T-helper 2 cell treated with Interferon-gamma antibody and Interleukin-4, amounts not matched to agents 5 μg/mL and 100 μg/mL, for 36 hours (primary cell): ENCODE measurements at regions not wholly inside any gene's neighbourhood (a gene's known extent, or its start where the extent isn't known, plus 50 kb on each side); places are given as distances from the start of the nearest gene placed in this dataset.

ENCODE experiments used
- DNase-seq: peaks from one replicate; pipeline ENCODE4 v3.0.0; 2021; ENCODE audit warnings: low spot score
- H3K27ac Mint-ChIP-seq: one replicate; pipeline ENCODE4 v1.8.0; 2021; ENCODE audit warnings: mild to moderate bottlenecking, mixed read lengths
- H3K27me3 Mint-ChIP-seq: one replicate; pipeline ENCODE4 v1.8.0; 2021; ENCODE audit warnings: low read depth, mixed read lengths
- H3K36me3 Mint-ChIP-seq: one replicate; pipeline ENCODE4 v1.8.0; 2021; ENCODE audit warnings: low read depth, mixed read lengths
- H3K4me1 Mint-ChIP-seq: one replicate; pipeline ENCODE4 v1.8.0; 2021; ENCODE audit warnings: low read depth, mixed read lengths
- H3K4me3 Mint-ChIP-seq: one replicate; pipeline ENCODE4 v1.8.0; 2022; ENCODE audit warnings: mild to moderate bottlenecking, moderate library complexity, mixed read lengths
- H3K9me3 Mint-ChIP-seq: one replicate; pipeline ENCODE4 v1.8.0; 2021; ENCODE audit warnings: mixed read lengths

- peaks cover 8% of the 10 kb centered on the region for H3K9me3 Mint-ChIP-seq
- H3K27ac Mint-ChIP-seq: no peak overlapping the region
- no peaks in the 10 kb centered on the region for H3K27me3 Mint-ChIP-seq
- DNase-seq: no peak
- H3K4me3 Mint-ChIP-seq: no peak overlapping the region
- H3K4me1 Mint-ChIP-seq: no peaks in the 10 kb centered on the region
- H3K36me3 Mint-ChIP-seq: no peaks in the 10 kb centered on the region
These were observed 313.3 kb downstream of the LIG4 start for GRCh38 chr13:107901996-107902562.

- Mint-ChIP-seq H3K27me3 (no peaks in the 10 kb centered on the region), H3K27ac (no peak overlapping the region), H3K9me3 (peaks cover 8% of the 10 kb centered on the region), H3K36me3 (no peaks in the 10 kb centered on the region), H3K4me3 (no peak overlapping the region), H3K4me1 (no peaks in the 10 kb centered on the region)
- no peak for DNase-seq
These were observed 314.1 kb downstream of the LIG4 start for GRCh38 chr13:107901230-107901629.

- Mint-ChIP-seq H3K4me3 (no peak overlapping the region), H3K36me3 (no peaks in the 10 kb centered on the region), H3K4me1 (no peaks in the 10 kb centered on the region), H3K27ac (no peak overlapping the region), H3K27me3 (no peaks in the 10 kb centered on the region), H3K9me3 (peaks cover 8% of the 10 kb centered on the region)
- no peak for DNase-seq
These were observed 314.6 kb downstream of the LIG4 start for GRCh38 chr13:107900775-107901174.

GRCh38 chr13:107886118-107886517 is 329.2 kb downstream of the LIG4 start:
- no peaks in the 10 kb centered on the region for H3K4me1 Mint-ChIP-seq
- no peak for DNase-seq
- H3K4me3 Mint-ChIP-seq: no peak overlapping the region
- no peaks in the 10 kb centered on the region for H3K36me3 Mint-ChIP-seq
- H3K9me3 Mint-ChIP-seq: peaks cover 8% of the 10 kb centered on the region
- no peak overlapping the region for H3K27ac Mint-ChIP-seq
- H3K27me3 Mint-ChIP-seq: no peaks in the 10 kb centered on the region

GRCh38 chr13:107884564-107884963 is 330.8 kb downstream of the LIG4 start:
- Mint-ChIP-seq H3K9me3 (peaks cover 8% of the 10 kb centered on the region), H3K4me3 (no peak overlapping the region), H3K27ac (no peak overlapping the region), H3K36me3 (no peaks in the 10 kb centered on the region), H3K4me1 (no peaks in the 10 kb centered on the region), H3K27me3 (no peaks in the 10 kb centered on the region)
- DNase-seq: no peak

DNA sequence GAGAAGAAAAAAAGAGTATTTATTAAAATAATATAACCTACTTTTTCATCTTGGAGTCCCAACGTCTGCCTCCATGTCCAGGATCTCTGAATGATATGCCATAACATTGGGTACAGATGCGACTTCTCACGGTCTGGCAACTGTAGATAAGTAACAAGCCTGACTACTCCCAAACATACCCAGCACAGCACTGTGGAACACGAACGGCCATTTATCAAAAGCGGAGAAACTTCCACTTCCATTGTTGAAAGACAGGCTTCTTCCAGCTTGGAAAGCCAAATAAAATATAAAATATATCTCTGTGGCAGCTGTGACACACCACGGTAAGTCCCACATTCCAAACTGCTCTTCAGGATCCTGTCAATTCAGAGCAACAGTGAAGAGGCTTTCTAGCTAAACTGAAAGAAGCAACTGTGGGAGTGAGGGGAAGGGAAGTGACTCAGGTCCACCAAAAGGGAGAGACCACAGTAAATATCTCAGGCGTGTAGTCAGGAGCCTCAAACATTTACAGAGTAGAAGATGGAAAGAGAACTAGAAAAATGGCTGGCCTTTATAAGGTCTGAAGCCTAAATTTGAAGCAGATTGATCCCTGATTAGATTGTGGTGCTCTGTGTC is 331.7 kb downstream of the LIG4 start:
- Mint-ChIP-seq H3K27me3 (no peaks in the 10 kb centered on the region), H3K9me3 (peaks cover 8% of the 10 kb centered on the region), H3K36me3 (no peaks in the 10 kb centered on the region), H3K4me3 (no peak overlapping the region), H3K4me1 (no peaks in the 10 kb centered on the region), H3K27ac (no peak overlapping the region)
- no peak for DNase-seq

- Mint-ChIP-seq H3K36me3 (no peaks in the 10 kb centered on the region), H3K4me1 (no peaks in the 10 kb centered on the region), H3K27ac (no peak overlapping the region), H3K27me3 (no peaks in the 10 kb centered on the region), H3K9me3 (peaks cover 8% of the 10 kb centered on the region), H3K4me3 (no peak overlapping the region)
- DNase-seq: no peak
These were observed 332.4 kb downstream of the LIG4 start for GRCh38 chr13:107882708-107883560.

DNA sequence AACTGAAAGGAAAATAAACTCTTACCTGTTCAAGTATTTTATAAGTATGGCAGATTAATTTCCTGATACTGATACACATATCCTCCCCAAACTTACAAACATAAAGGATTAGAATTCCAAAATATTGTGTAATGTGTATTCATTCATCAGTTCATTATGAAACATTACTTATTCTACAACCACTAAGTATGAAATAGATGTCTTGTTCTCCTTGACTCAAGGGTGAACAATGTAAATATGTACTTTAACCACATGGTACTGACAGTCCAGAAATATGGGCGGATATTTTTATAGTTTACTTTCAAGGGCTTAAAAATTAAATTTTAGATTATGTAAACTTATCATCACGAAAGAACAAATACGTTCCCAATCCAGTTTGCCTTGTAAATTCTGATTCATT is 334.0 kb downstream of the LIG4 start:
- peaks cover 8% of the 10 kb centered on the region for H3K9me3 Mint-ChIP-seq
- H3K4me1 Mint-ChIP-seq: no peaks in the 10 kb centered on the region
- DNase-seq: no peak
- H3K4me3 Mint-ChIP-seq: no peak overlapping the region
- no peaks in the 10 kb centered on the region for H3K36me3 Mint-ChIP-seq
- no peak overlapping the region for H3K27ac Mint-ChIP-seq
- H3K27me3 Mint-ChIP-seq: no peaks in the 10 kb centered on the region

GRCh38 chr13:107874456-107874855 is 340.9 kb downstream of the LIG4 start:
- H3K4me1 Mint-ChIP-seq: no peaks in the 10 kb centered on the region
- no peaks in the 10 kb centered on the region for H3K36me3 Mint-ChIP-seq
- peaks cover 5% of the 10 kb centered on the region for H3K27me3 Mint-ChIP-seq
- no peak overlapping the region for H3K4me3 Mint-ChIP-seq
- H3K27ac Mint-ChIP-seq: no peak overlapping the region
- H3K9me3 Mint-ChIP-seq: no peaks in the 10 kb centered on the region
- DNase-seq: no peak

DNA sequence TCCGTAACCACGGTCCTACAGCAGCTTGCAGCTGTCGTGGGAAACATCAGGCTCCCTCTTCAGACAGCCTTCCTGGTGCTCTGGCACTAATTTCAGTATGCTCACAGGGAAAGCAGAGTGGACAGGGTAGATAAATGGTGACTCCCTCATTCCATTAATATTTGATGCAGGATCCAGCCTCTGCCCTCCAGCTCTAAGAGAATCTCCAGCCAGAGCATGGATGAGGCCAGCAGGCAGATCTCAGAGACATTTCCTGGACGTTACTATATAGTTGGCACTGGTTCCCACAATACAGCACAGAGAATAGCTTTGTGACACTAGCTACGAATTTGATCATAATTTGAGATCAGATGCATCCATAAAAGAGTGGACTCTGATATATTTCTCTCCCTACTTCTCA is 341.4 kb downstream of the LIG4 start:
- H3K36me3 Mint-ChIP-seq: no peaks in the 10 kb centered on the region
- no peak overlapping the region for H3K4me3 Mint-ChIP-seq
- H3K4me1 Mint-ChIP-seq: no peaks in the 10 kb centered on the region
- no peak for DNase-seq
- no peak overlapping the region for H3K27ac Mint-ChIP-seq
- H3K9me3 Mint-ChIP-seq: no peaks in the 10 kb centered on the region
- H3K27me3 Mint-ChIP-seq: peaks cover 7% of the 10 kb centered on the region

GRCh38 chr13:107870400-107870799 is 344.9 kb downstream of the LIG4 start:
- Mint-ChIP-seq H3K27ac (no peak overlapping the region), H3K36me3 (no peaks in the 10 kb centered on the region), H3K4me3 (no peak overlapping the region), H3K9me3 (no peaks in the 10 kb centered on the region), H3K4me1 (no peaks in the 10 kb centered on the region), H3K27me3 (peaks cover 27% of the 10 kb centered on the region)
- no peak for DNase-seq

DNA sequence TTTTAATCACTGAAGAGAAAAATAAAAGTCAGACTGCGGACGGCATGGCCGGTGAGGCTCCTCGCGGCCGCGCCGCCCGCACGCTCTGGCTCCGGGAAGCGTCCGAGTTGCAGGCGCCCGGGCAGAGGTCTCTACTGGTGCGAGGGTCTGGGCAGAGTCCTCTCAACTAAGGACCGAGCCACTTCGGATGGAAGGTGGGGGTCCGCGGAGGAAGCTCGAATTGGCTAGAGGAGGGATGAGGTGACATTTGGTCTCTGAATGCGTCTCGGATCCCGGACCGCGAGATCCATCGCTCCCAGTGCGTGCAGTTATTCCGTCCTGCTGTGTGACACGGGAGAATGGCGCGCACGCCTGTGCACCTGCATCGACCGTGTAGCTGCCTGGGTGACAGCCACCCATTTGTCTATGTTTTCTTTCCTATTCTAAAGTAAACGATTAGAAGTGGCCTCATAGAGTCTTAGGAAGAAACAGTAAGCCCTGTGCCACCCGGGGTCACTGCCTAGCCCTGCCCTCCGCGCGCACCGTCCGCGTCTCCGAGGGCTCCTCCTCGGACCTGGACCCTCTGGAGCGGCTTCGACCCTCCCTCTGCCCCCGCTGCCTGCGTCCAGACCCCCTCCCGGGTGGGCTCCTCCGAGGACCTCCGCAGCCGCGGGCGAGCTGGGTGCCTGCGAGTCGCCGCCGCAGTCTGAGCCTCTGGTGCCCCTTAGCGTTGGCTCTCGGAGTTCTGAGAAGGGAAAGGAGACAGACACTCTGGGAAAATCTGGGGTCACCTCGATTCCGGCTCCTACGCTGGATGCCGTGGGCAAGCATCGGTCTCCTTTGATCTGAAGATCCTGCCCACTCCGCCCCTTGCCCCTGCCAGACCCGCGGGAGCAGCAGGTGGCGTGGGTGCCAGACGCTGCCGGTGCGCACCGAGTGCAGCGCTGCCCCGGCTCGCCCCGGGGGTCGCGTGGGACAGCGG is 347.4 kb downstream of the LIG4 start:
- H3K4me3 Mint-ChIP-seq: peak overlapping the region; percentile 32
- H3K9me3 Mint-ChIP-seq: peaks cover 4% of the 10 kb centered on the region
- no peak overlapping the region for H3K27ac Mint-ChIP-seq
- DNase-seq: no peak
- peaks cover 39% of the 10 kb centered on the region for H3K27me3 Mint-ChIP-seq
- H3K36me3 Mint-ChIP-seq: no peaks in the 10 kb centered on the region
- H3K4me1 Mint-ChIP-seq: no peaks in the 10 kb centered on the region

- Mint-ChIP-seq H3K27me3 (peaks cover 39% of the 10 kb centered on the region), H3K4me1 (no peaks in the 10 kb centered on the region), H3K4me3 (no peak overlapping the region), H3K36me3 (no peaks in the 10 kb centered on the region), H3K27ac (no peak overlapping the region), H3K9me3 (peaks cover 4% of the 10 kb centered on the region)
- no peak for DNase-seq
These were observed 348.3 kb downstream of the LIG4 start for GRCh38 chr13:107866941-107867623.
